GM12865 (cell line): ENCODE measurements at regions not wholly inside any gene's neighbourhood (a gene's known extent, or its start where the extent isn't known, plus 50 kb on each side); places are given as distances from the start of the nearest gene placed in this dataset.

ENCODE experiments used
- DNase-seq: peaks from one replicate; pipeline ENCODE4 v3.0.0; 2010; ENCODE audit warnings: low read depth
- H3K4me3 ChIP-seq: 2 replicates; pipeline ENCODE4 v1.5.1; 2011; ENCODE audit warnings: mild to moderate bottlenecking, low read depth, low read length, control low read depth
- TF ChIP-seq, protein P1 (sequence below): IDR thresholded peaks from 2 replicates; pipeline ENCODE4 v1.5.1; 2011; ENCODE audit warnings: low read length, control low read depth, low read depth, inconsistent platforms; ENCODE audit not compliant: insufficient read depth; ENCODE audit errors: missing control alignments

DNA sequence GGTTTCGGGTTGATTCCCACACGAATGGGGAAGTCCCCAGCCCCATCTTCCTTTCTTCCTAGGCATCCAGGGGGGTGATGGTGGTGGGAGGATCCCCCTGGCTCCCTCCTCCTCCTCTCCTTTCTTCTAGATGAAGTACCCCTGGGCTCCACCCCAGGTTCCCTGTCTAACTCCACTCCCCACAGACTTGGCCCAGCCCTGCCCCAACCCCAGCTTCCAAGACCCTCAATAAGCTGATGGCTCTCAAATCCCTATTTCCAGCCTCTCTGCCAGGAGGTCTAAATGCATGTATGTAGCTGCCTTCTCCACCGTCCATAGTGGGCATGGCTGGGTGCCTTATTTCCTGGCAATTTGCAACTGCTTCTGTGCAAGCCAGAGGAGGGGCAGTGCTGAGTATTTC is 383.7 kb downstream of the BCL11B start:
- no peak overlapping the region for H3K4me3 ChIP-seq
- DNase-seq = no peak
- TF ChIP-seq, protein P1, sequence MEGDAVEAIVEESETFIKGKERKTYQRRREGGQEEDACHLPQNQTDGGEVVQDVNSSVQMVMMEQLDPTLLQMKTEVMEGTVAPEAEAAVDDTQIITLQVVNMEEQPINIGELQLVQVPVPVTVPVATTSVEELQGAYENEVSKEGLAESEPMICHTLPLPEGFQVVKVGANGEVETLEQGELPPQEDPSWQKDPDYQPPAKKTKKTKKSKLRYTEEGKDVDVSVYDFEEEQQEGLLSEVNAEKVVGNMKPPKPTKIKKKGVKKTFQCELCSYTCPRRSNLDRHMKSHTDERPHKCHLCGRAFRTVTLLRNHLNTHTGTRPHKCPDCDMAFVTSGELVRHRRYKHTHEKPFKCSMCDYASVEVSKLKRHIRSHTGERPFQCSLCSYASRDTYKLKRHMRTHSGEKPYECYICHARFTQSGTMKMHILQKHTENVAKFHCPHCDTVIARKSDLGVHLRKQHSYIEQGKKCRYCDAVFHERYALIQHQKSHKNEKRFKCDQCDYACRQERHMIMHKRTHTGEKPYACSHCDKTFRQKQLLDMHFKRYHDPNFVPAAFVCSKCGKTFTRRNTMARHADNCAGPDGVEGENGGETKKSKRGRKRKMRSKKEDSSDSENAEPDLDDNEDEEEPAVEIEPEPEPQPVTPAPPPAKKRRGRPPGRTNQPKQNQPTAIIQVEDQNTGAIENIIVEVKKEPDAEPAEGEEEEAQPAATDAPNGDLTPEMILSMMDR = no peak

- TF ChIP-seq, protein P1 = no peak
- no peak for DNase-seq
- H3K4me3 ChIP-seq = no peak overlapping the region
These were observed 382.8 kb downstream of the BCL11B start for GRCh38 chr14:98888927-98889835.

GRCh38 chr14:98889836-98890185 is 382.2 kb downstream of the BCL11B start:
- no peak overlapping the region for H3K4me3 ChIP-seq
- no peak for DNase-seq
- TF ChIP-seq, protein P1 = no peak

GRCh38 chr14:98890556-98891340 is 381.2 kb downstream of the BCL11B start:
- TF ChIP-seq, protein P1 = no peak
- H3K4me3 ChIP-seq = no peak overlapping the region
- DNase-seq = no peak

GRCh38 chr14:98893675-98894074 is 378.3 kb downstream of the BCL11B start:
- H3K4me3 ChIP-seq = no peak overlapping the region
- no peak for DNase-seq
- TF ChIP-seq, protein P1 = no peak

- DNase-seq = no peak
- no peak overlapping the region for H3K4me3 ChIP-seq
- TF ChIP-seq, protein P1 = no peak
These were observed 377.4 kb downstream of the BCL11B start for GRCh38 chr14:98894600-98894999.
